ENCODE measurements at regions not wholly inside any gene's neighbourhood (a gene's known extent, or its start where the extent isn't known, plus 50 kb on each side); places are given as distances from the start of the nearest gene placed in this dataset.
"Not testable (repeated sequence)": the region's sequence is repeated elsewhere in the genome, so short reads cannot be mapped to it uniquely, and the experiment has no call there.

DNA sequence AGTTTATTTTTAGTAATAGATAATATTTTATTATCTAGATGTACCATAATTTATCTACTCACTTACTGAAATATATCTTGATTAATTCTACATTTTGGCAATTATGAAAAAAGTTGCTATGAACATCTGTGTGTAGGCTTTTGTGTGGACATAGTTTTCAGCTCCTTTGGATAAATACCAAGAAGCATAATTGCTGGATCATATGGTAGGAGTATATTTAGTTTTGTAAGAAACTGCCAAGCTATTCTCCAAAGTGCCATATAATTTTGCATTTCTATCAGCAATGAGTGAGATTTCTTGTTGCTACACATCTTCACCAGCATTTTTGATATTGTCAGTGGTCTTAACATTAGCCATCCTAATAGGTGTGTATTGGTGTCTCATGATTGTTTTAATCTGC lies 882.6 kb upstream of the GRIA3 start:
- no peak for DNase-seq (ENCODE audit: low read depth)

DNA sequence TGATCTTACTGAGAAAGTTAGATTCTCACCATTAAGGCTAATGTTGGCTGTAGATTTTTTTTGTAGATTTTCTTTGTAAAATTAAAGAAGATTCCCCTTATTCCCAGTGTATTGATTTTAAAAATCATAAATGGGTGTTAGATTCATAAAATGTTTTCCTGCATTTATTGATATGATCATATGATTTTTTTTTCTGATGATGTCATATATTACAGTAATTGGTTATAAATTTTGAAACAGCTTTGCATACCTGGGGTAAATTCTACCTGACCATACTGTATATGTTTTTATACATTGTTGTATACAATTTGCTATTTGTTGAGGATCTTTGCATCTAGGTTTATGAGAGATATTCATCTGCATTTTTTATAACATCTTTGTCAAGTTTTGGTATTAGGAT lies 880.3 kb upstream of the GRIA3 start:
- DNase-seq (ENCODE audit: low read depth): no peak

DNA sequence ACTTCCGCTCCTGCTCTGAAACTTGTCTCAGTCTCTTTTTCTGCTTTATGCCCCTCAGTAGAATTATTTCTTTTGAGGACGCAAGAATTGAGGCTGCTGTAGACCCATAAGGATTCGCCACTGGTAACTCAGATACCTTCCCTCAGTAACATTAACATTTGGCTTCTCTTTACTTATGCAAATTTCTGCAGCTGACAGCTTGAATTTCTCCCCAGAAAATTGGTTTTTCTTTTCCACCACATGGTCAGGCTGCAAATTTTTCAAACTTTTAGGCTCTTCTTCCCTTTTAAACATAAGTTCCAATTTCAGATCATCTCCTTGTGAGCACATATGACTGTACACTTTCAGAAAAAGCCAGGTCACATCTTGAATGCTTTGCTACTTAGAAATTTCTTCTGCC lies 839.3 kb upstream of the GRIA3 start:
- DNase-seq (ENCODE audit: low read depth): no peak

DNA sequence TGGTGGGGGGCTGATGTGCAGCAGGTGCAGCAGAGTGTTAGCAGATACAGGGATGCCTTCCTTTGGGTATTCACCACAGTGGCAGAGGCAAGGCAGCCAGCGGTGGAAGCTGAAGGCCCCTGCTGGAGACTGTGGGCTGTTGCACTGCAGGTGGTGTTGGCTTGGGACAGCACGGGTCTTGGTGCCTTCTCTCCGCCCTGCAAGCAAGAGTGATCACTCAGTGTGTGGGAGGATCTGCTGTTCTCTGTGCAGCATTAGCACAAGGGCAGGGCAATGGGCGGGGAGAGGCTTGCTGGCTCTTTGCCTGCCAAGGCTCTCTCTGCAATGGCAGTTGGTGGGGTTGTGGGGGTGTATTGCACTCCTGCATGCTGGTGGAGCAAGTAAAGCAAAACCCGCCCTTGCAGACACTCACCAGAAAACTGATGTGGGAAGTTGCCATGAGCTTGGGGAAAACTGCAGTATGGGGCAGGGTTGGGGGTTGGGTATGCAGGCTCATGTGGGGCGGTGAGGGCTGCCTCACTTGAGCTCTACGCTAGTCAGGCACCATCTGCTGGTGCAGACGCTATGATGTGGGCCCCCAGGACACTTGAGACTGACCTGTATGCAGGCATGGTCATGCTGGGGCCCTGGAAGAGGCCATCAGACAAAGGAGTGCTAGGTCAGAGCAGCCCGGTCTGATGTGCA lies 820.8 kb upstream of the GRIA3 start:
- DNase-seq (ENCODE audit: low read depth): no peak

DNA sequence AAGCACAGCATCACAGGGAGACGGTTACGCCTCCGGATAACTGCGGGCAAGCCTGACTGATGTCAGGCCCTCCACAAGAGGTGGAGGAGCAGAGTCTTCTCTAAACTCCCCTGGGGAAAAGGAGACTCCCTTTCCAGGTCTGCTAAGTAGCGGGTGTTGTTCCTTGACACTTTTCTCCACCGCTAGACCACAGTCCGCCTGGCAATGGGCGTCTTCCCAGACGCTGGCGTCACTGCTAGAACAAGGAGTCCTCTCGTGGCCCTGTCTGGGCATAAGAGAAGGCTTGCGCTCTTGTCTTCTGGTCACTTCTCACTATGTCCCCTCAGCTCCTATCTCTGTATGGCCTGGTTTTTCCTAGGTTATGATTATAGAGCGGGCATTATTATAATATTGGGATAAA lies 808.5 kb upstream of the GRIA3 start:
- not testable (repeated sequence) for DNase-seq (ENCODE audit: low read depth)

DNA sequence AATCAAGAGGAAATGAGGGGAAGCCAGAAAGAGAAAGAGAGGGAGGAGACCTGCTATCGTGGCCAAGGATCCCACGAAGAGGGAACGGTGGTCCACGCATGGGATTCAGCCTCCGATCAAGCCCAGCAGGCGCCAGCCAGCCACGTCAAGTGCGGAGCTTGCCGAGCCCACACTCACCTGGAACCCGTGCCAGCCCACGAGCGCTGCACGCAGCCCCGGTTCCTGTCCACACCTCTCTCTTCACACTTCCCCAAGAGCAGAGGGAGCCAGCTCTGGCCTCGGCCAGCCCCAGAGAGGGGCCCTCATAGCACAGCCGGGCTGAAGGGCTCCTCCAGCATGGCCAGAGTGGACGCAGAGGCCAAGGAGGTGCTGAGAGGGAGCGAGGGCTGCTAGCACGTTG lies 795.1 kb upstream of the GRIA3 start:
- no peak for DNase-seq (ENCODE audit: low read depth)

DNA sequence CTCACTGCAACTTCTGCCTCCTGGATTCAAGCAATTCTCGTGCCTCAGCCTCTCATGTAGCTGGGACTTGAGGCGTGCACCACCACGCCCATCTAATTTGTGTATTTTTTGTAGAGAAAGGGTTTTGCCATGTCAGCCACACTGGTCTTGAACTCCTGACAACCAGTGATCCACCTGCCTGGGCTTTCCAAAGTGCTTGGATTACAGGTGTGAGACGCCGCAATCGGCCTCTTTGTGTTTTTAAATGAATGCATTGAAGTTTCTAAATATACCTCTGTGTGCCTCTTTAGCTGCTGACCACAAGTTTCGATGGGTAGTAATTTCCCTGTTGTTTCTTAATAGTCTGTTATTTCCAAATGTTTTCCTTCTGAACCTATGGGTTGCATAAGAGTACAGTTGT lies 765.3 kb upstream of the GRIA3 start:
- no peak for DNase-seq (ENCODE audit: low read depth)

DNA sequence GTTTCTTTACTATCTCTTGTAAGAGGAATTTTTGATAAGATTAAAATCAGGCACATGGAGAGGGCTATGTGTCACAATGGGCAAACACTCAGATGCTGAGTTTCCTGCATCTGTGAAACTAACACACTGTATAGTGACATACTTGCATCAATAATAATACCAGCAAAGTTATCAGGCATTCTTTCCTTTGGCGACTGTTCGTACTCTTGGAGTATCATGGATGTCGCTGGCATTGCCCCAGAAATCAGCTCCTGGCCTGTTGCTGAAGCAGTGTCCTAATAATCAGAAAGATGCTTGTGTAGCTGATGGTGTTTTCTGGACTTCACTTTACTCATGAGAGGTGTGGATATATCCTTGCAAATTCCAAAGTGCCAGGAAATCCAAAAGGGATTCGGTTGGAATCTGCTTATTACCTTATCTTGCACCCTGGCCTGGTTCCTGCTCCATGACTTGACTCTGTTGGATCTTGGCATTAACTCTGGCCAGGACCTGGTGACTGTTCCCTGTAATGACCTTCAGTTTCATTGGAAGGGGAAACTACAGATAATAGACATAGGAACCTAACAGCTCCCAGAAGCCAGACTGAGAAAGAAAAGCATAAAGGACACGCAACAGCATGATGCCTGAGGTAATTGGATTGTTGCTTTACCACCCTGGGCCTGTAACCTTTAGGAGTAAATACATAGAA lies 762.5 kb upstream of the GRIA3 start:
- no peak for DNase-seq (ENCODE audit: low read depth)

DNA sequence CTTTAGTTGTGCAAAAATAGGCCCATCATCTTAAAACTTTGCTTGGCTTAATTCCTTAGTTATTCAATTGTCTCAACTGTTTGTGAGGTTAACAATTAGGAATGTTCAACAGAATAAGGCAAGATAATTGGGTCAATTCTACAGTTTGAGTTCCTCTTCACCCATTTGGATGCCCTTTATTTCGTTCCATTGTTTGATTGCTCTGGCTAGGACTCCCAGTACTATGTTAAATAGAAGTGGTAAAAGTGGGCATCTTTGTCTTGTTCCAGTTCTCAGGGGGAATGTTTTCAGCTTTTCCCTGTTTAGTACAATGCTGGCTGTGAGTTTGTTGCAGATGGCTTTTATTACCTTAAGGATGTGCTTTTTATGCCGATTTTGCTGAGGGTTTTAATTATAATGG lies 761.5 kb upstream of the GRIA3 start:
- DNase-seq (ENCODE audit: low read depth): no peak

DNA sequence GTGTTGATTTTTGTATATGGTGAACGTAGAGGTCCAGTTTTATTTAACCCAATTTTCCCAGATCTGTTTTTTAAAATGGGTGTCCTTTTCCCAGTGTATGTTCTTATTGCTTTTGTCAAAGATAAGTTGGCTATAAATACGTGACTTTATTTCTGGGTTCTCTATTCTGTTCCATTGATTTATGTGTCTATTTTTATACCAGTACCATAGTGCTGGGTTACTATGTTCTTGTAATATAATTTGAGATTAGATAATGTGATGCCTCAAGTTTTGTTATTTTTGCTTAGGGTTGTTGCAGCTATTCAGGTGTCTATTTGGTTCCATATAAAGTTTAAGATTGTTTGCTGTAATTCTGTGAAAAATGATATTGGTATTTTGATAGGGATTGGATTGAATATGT lies 749.1 kb upstream of the GRIA3 start:
- DNase-seq (ENCODE audit: low read depth): no peak

DNA sequence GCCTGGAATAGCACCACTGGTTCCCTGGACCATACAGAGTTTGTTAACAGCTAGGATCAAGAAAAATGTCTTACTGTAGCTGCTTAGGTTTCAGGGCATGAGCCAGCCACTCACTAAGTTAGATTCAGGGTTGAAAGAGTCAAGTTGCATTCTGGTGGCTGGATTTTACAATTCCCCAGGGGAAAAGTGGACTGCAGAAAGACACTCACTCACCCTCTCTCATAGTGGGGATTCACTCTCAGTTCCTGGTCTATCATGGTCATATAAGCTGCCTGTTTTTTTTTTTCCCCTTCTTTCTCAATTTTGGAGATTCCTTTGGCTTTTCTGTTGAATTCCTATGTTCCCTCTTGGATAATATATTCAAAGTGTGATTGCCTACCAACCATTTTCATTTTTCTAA lies 744.2 kb upstream of the GRIA3 start:
- DNase-seq (ENCODE audit: low read depth): no peak

DNA sequence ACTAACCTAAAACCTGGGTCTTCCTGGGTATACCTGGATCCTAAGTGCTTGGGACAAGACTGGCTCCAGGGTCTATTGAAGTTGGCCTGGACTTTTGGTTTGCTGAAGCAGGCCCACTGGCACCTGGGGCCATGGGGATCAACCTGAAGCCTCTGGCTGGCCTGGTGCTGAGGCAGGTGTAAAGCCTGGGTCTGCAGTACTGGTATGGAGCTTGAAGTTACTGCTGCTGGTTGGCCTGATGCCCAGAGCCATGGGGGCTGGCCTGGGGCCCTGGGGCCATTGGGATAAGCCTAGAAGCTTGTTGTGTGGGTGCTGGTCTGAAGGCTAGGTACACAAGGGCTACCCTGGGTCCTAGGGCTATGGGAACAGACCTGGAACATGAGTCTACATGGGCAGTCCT lies 743.2 kb upstream of the GRIA3 start:
- DNase-seq (ENCODE audit: low read depth): no peak

DNA sequence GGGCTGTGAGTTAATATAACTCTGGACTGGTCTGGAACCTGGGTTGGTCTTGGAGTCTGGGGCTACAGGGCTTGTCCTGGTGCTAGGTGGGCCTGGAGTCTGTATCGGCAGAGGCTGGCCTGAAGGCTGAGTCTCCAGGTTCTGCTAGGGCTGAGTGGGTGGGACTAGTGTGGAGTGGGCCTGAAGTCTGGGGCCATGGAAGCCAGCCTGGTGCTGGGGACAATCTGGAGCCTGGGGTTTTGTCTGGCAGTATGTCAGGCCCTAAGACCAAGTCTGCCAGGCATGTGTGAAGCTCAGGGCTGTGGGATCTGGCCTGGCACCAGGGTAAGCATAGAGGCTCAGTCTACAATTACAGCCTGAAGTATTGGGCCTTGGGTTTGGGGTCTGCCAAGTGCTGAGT lies 742.6 kb upstream of the GRIA3 start:
- DNase-seq (ENCODE audit: low read depth): no peak

DNA sequence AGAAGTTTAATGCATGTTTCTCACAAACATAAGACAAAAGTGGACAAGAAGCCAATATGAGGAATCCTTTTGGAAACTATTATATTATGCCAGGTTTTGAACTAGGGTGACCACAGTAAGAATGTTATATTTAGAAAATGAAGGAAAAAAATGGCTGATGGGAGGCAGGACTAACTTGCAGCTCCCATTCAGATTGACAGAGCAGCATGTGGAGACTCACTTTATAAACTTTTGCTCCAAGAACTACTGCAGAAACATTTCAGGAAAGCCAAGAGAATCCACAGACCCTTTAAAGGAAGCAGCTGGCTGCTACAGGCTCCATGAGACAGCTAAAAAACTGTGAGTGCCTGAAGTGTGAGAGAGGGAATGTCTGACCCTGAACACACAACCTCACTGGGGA lies 738.6 kb upstream of the GRIA3 start:
- DNase-seq (ENCODE audit: low read depth): no peak

DNA sequence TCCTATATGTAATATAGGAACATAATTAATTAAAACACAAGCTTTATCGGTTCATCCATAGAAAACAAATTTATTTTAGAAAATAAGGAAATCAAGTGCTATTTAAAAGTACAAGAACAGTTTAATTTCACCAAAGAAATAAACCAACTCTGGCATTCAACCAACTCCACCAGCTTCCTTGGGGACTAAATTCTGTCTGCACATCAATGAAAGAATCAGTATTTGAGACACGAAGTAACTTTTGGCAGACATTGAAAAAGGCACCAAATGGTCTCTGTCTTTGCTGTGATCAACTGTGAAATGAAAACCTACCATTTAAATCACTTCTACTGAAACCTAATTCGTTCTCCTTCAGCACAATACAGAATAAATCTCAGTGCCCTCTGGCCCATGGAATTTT lies 719.7 kb upstream of the GRIA3 start:
- DNase-seq (ENCODE audit: low read depth): no peak

DNA sequence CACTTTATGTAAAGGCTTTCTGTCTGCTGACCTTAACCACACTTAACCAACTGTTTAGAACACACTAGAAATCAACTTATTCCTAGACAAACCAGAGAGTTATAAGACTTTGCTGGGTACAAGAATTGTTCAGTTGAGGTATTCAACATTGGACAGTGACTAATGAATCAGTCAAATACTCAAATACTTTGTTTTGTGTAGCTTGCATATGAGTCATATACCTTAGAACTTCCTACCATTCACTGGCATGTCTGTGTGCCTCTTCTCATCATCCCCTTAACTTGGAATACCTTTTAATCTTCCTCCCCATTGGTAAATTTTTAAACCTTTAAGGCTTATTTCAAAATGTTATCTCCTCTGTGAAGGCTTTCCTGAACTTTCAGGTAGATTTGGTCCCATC lies 708.8 kb upstream of the GRIA3 start:
- DNase-seq (ENCODE audit: low read depth): no peak

DNA sequence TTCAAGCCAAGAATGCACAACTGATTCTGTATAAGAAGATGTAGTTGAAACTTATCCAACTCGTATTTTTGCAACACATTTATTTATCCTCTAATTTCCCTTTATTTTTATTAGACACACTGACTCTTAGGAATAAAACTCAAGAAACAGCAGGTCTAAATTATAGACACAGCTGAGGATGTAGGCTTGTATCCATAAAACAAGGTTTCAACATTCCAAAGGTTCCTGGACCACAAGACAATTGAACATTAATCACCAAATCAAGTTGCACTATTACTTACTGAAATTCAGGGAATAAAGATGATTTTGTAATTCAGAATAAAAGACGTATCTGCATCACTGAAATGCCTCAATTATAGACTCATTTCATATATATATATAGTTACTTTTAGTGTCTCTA lies 683.5 kb upstream of the GRIA3 start:
- no peak for DNase-seq (ENCODE audit: low read depth)

DNA sequence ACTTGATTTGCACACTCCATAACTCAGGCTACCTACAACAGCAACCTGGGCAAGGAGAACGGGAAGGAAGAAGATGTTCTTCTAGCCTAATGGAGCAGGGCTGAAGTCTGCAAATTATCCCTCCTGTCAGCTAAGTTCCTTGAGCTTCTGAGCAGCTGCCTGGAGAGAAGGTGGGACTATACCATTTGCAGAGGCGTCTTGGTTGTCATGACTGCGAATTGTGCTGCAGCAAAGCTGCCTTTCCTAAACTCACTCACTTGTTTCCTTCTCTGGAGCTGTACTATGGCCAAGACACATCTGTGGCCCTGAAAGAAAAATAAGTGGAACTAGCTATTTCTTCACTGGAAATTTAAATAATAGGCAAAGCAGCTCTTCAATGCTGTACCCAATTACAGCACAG lies 682.4 kb upstream of the GRIA3 start:
- DNase-seq (ENCODE audit: low read depth): no peak

DNA sequence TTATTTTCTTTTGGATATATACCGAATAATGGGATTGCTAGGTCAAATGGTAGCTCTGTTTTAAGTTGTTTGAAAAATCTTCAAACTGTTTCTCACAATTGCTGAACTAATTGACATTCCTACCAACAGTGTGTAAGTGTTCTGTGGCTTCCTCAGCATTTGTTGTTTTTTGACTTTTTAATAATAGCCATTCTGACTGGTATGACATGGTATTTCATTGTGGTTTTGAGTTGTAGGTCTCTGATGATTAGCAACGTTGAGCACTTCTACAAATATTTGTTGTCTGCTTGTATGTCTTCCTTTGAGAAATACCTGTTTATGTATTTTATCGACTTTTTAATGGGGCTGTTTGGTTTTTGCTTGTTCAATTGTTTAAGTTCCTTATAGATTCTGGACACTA lies 680.1 kb upstream of the GRIA3 start:
- no peak for DNase-seq (ENCODE audit: low read depth)

DNA sequence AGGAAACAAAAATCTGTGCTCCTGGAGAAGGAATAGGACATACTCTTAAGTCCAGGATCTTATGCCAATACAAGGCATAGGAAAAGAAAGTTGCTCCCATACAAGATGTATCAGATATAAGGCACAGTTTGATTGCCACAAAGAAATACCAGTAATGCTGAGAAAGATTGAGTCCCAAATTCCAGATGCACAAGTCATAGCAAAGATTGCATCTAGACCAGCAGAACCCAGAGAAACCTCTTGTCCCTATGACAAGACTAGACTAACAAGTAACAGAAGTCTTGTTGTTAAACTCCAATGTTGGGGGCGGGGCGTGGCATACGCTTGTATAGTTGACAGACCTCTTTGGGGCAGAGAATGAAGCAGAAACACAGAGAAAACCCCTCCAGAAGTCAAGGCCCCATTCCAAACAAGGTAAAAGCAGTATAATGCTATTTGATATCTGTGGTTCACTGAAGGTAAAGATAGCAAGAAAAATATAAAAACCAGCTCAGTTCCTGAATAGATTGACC lies 671.5 kb upstream of the GRIA3 start:
- no peak for DNase-seq (ENCODE audit: low read depth)

DNA sequence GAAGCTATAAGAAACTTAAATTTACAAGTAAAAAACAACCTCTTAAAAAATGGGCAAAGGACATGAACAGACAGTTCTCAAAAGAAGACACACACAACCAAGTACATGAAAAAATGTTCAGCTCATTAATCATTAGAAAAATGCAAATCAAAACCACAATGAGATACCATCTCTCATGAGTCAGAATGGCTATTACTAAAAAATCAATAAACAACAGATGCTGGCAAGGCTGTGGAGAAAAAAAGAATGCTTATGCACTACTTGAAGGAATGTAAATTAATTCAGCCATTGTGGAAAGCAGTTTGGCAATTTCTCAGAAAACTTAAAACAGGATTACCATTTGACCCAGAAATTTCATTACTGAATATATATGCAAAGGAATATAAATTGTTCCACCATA lies 666.3 kb upstream of the GRIA3 start:
- DNase-seq (ENCODE audit: low read depth): no peak

DNA sequence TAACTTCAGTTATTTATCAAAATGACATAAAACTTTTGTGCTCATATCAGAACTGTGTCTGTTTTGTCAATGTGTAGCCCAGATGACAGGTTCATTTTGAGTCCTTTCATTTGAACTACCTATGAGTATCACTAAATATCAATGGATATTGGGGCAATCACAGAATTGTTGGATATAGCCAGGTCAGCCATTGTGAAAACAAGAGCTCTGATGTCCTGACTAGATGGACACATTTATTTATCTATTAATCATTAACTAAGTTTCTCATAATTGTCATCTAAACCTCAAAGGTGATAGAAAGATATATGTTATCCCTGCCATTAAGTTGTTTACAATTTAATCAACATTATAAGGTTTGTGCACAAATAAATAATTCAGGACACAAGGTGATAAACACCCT lies 638.3 kb upstream of the GRIA3 start:
- no peak for DNase-seq (ENCODE audit: low read depth)

DNA sequence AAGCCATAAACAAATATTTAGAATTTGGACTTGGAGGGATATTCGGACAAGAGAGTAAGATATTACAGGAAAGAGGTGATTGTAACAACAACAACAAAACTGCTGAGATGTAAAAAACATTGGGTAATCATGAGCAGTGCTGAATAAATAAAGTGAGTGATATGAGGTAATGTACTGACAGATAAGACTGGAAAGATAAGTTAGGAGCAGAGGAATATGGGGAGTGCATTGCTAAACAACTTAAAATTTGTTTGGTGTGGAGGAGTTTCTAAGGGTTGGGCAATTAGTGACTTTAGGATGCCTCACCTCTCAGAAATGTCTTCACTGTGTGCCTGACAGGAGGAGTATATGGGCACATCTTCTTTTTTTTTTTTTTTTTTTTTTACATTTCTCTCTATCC lies 637.8 kb upstream of the GRIA3 start:
- DNase-seq (ENCODE audit: low read depth): no peak

DNA sequence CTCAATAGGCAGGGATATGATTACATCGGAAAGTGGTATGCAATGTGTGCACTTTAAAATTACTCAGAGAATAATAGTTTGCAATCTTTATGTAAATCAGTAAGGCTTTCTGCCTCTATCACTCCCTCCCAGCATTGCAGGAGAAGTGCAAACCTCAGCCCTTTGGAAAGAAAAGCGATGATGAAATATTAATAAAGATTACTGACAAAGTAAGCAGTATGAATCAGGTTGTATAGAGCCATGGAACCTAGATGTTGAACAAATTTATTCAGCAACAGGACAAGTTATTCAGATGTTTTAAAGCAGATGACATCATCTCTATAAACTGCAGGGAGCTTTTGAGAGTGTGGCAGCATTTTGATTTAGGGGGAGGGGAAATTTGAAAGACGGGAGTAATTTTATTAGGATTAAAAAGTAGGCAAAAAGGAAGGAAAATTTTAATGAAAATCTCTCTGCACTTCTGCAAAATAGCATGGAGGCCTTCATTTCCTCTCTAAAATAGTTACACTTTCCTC lies 631.7 kb upstream of the GRIA3 start:
- DNase-seq (ENCODE audit: low read depth): no peak
